ENCODE measurements at regions not wholly inside any gene's neighbourhood (a gene's known extent, or its start where the extent isn't known, plus 50 kb on each side); places are given as distances from the start of the nearest gene placed in this dataset.

DNA sequence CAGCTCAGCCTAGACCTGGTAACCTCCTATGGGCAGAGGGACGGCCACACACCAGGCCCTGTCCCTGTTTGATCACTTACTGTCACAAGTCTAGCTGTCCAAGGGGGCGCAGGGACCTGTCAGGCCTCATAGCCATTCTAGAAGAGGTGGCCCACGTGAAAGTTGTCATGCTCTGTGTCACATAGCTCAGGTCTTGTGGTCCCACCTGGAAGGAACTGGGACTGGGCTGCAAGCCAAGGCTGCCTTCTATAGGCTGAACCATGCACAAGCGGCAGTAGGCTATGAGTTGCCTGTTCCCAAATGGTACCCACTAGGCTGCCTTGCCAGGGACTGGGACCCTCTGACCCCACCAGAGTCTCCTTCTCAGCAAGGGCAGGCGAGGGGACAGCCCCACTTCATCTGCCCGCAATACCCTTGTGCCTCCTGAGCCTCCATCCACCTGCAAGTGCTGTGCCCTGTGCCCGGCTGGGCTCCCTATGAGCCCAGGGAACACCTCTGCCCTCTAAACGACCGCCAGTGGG, 177.5 kb downstream of the ANAPC1 start:
- Histone ChIP-seq H2AFZ (replicated peaks) (no peak overlapping the region), H3K79me2 (ENCODE audit: low read depth) (no peaks in the 10 kb centered on the region), H3K9me3 (ENCODE audit: low read depth) (no peaks in the 10 kb centered on the region), H3F3A (ENCODE audit: low read depth) (peaks cover 40% of the 10 kb centered on the region), H3K4me2 (peak overlapping the region; percentile 15), H3K27me3 (no peaks in the 10 kb centered on the region), H3K27ac (peak overlapping the region; percentile 97), H4K20me1 (ENCODE audit: low read depth) (no peaks in the 10 kb centered on the region), H3K9ac (no peak overlapping the region), H3K4me3 (no peak overlapping the region), H3K4me1 (peaks cover 70% of the 10 kb centered on the region), H3K36me3 (no peaks in the 10 kb centered on the region)
- H3K4me3 Mint-ChIP-seq, result no peak overlapping the region
- peak overlapping the region; percentile 97 for H3K27ac Mint-ChIP-seq
- no peaks in the 10 kb centered on the region for H3K9me3 Mint-ChIP-seq
- H3K36me3 Mint-ChIP-seq, result no peaks in the 10 kb centered on the region
- TF ChIP-seq EZH2phosphoT487 (IDR thresholded peaks at IDR 0.05) (no peak), EZH2 (IDR thresholded peaks at IDR 0.05) (no peak)
- TF ChIP-seq, protein P1, sequence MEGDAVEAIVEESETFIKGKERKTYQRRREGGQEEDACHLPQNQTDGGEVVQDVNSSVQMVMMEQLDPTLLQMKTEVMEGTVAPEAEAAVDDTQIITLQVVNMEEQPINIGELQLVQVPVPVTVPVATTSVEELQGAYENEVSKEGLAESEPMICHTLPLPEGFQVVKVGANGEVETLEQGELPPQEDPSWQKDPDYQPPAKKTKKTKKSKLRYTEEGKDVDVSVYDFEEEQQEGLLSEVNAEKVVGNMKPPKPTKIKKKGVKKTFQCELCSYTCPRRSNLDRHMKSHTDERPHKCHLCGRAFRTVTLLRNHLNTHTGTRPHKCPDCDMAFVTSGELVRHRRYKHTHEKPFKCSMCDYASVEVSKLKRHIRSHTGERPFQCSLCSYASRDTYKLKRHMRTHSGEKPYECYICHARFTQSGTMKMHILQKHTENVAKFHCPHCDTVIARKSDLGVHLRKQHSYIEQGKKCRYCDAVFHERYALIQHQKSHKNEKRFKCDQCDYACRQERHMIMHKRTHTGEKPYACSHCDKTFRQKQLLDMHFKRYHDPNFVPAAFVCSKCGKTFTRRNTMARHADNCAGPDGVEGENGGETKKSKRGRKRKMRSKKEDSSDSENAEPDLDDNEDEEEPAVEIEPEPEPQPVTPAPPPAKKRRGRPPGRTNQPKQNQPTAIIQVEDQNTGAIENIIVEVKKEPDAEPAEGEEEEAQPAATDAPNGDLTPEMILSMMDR (IDR thresholded peaks at IDR 0.05), result no peak
- no peak for DNase-seq (ENCODE audit: low spot score)
- peaks cover 8% of the 10 kb centered on the region for H3K27me3 Mint-ChIP-seq (ENCODE audit: insufficient read depth, low read depth)
- peaks cover 52% of the 10 kb centered on the region for H3K4me1 Mint-ChIP-seq

DNA sequence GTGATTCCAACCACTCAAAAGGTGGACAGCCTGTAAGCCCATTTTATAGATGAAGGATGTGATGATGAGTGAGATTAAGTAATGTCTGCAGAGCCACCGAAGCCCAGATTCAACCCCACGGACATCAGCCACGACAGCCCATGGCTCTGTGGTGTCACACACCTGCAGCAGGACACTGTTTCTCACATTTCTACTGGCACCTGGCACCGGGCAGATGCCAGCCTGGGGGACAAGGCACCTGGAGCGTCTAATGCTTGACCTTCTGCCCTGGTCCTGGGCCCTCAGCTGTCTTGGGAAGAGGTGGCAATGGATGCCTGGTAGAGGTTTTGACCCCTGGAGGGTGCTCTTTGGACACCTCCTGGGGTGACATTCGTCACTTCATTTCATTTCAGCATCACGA, 176.3 kb downstream of the ANAPC1 start:
- Mint-ChIP-seq H3K36me3 (no peaks in the 10 kb centered on the region), H3K9me3 (peaks cover 4% of the 10 kb centered on the region), H3K27ac (peak overlapping the region; percentile 25), H3K4me1 (peaks cover 40% of the 10 kb centered on the region), H3K4me3 (no peak overlapping the region), H3K27me3 (ENCODE audit: insufficient read depth, low read depth) (peaks cover 10% of the 10 kb centered on the region)
- Histone ChIP-seq H3K27ac (no peak overlapping the region), H3K27me3 (no peaks in the 10 kb centered on the region), H3K4me2 (no peak overlapping the region), H2AFZ (replicated peaks) (no peak overlapping the region), H4K20me1 (ENCODE audit: low read depth) (no peaks in the 10 kb centered on the region), H3K4me1 (peaks cover 66% of the 10 kb centered on the region), H3K79me2 (ENCODE audit: low read depth) (no peaks in the 10 kb centered on the region), H3F3A (ENCODE audit: low read depth) (peaks cover 40% of the 10 kb centered on the region), H3K4me3 (no peak overlapping the region), H3K9ac (no peak overlapping the region), H3K9me3 (ENCODE audit: low read depth) (no peaks in the 10 kb centered on the region), H3K36me3 (no peaks in the 10 kb centered on the region)
- TF ChIP-seq EZH2 (IDR thresholded peaks at IDR 0.05), result no peak
- TF ChIP-seq EZH2phosphoT487 (IDR thresholded peaks at IDR 0.05), result no peak
- TF ChIP-seq, protein P1 (IDR thresholded peaks at IDR 0.05), result no peak
- no peak for DNase-seq (ENCODE audit: low spot score)

DNA sequence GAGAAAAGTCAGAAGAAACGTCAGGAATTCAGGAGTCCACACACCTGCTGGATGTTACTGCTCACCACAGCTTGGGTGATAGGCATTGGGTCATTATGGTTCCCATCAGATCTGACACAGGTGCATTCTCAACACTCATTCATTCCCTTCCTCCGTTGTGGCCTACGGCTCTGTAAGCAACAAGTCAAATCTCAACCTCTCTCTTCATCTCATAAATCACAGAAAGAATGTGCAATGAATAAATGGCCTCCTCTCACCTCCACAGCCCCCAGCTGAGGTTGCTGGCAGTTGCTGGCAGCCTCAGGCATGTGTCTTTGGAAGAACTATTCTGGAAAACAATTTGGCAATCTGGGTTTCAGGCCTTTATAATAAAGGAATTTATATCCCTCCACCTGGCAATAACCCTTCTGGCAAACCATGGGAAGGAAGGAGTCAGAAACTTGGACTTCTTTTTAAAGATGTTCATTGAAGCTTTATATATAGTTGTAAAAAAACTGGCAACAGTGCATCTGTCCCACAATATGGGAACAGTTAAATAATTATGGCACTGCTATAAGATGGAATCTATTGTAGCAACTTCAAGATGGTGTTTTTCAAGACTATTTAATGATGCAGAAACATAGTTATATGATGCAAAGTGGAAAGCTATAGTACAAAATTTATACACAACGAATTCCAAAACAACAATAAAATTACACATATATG, 175.4 kb downstream of the ANAPC1 start:
- Histone ChIP-seq H4K20me1 (ENCODE audit: low read depth) (no peaks in the 10 kb centered on the region), H3K27me3 (no peaks in the 10 kb centered on the region), H3K79me2 (ENCODE audit: low read depth) (no peaks in the 10 kb centered on the region), H3K4me3 (no peak overlapping the region), H3K27ac (no peak overlapping the region), H3F3A (ENCODE audit: low read depth) (peaks cover 39% of the 10 kb centered on the region), H3K4me2 (peak overlapping the region; percentile 21), H3K36me3 (no peaks in the 10 kb centered on the region), H3K9ac (no peak overlapping the region), H3K9me3 (ENCODE audit: low read depth) (no peaks in the 10 kb centered on the region), H3K4me1 (peaks cover 59% of the 10 kb centered on the region), H2AFZ (replicated peaks) (peak overlapping the region; percentile 46)
- Mint-ChIP-seq H3K27ac (peak overlapping the region; percentile 67), H3K27me3 (ENCODE audit: insufficient read depth, low read depth) (peaks cover 7% of the 10 kb centered on the region), H3K9me3 (peaks cover 4% of the 10 kb centered on the region), H3K4me1 (peaks cover 34% of the 10 kb centered on the region), H3K36me3 (no peaks in the 10 kb centered on the region), H3K4me3 (no peak overlapping the region)
- TF ChIP-seq EZH2 (IDR thresholded peaks at IDR 0.05), result no peak
- TF ChIP-seq, protein P1 (IDR thresholded peaks at IDR 0.05), result no peak
- no peak for TF ChIP-seq EZH2phosphoT487 (IDR thresholded peaks at IDR 0.05)
- no peak for DNase-seq (ENCODE audit: low spot score)

Data from neural progenitor cell (in vitro differentiated cells).